ENCODE measurements at regions not wholly inside any gene's neighbourhood (a gene's known extent, or its start where the extent isn't known, plus 50 kb on each side); places are given as distances from the start of the nearest gene placed in this dataset.
A peak's percentile ranks its signal among the peaks of the same experiment; 100 is the strongest.

- no peak overlapping the region for H3K27ac ChIP-seq (ENCODE audit: low read depth, low read length, poor library complexity, severe bottlenecking)
- H3K4me1 ChIP-seq (ENCODE audit: insufficient read depth, low read length, poor library complexity, severe bottlenecking): no peaks in the 10 kb centered on the region
- H3K9me2 ChIP-seq (ENCODE audit: insufficient read depth, low read length): no peaks in the 10 kb centered on the region
- BruUV-seq (replicated peaks): no TSS peak
- H3K4me3 ChIP-seq (ENCODE audit: low read depth, low read length, poor library complexity, severe bottlenecking): no peak overlapping the region
- TF ChIP-seq CTCF (conservative IDR thresholded peaks at IDR 0.05; ENCODE audit: low read length): no peak
- no peak for TF ChIP-seq EZH2phosphoT487 (IDR thresholded peaks at IDR 0.05; ENCODE audit: borderline replicate concordance, low read depth, low read length)
- H3K9me3 ChIP-seq (ENCODE audit: low read length): no peaks in the 10 kb centered on the region
- no peaks in the 10 kb centered on the region for H3K79me2 ChIP-seq (ENCODE audit: insufficient read depth, low read depth, low read length)
- CTCF ChIA-PET (ENCODE audit: unreplicated experiment): no interaction called here
- POLR2A ChIA-PET: no interaction called here
- no peaks in the 10 kb centered on the region for H4K20me1 ChIP-seq (ENCODE audit: insufficient read depth, low read length)
- no peaks in the 10 kb centered on the region for H3K36me3 ChIP-seq (ENCODE audit: insufficient read depth, low read length)
- H2AFZ ChIP-seq (ENCODE audit: low read length): no peak overlapping the region
- no peak overlapping the region for H3K4me2 ChIP-seq (ENCODE audit: low read length)
- peak; percentile 4 for DNase-seq (ENCODE audit: low spot score)
- intact Hi-C loops (cut with micrococcal nuclease; ENCODE audit: unreplicated experiment): no loop called here
These were observed 301.3 kb upstream of the ADCY2 start for GRCh38 chr5:7094626-7095025.

DNA sequence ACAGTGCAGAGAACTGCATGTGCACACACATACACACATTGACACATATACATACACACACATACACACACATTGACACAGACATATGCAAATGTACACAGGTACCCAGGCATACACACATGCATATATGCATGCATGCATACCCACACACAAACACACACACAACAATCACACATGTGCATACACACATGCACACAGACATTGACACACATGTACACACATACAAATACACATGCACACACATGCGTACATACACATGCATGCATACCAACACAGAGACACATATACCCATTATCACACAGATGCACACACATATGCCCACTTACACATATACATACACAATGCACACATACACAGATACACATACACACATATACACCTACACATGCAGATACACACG lies 299.6 kb upstream of the ADCY2 start:
- POLR2A ChIA-PET: no interaction called here
- CTCF ChIA-PET (ENCODE audit: unreplicated experiment): no interaction called here

GRCh38 chr5:7105358-7105757 lies 290.6 kb upstream of the ADCY2 start:
- POLR2A ChIA-PET: no interaction called here
- no peaks in the 10 kb centered on the region for H3K4me1 ChIP-seq (ENCODE audit: insufficient read depth, low read length, poor library complexity, severe bottlenecking)
- BruUV-seq (replicated peaks): no TSS peak
- H4K20me1 ChIP-seq (ENCODE audit: insufficient read depth, low read length): no peaks in the 10 kb centered on the region
- no peak overlapping the region for H3K4me3 ChIP-seq (ENCODE audit: low read depth, low read length, poor library complexity, severe bottlenecking)
- H3K4me2 ChIP-seq (ENCODE audit: low read length): no peak overlapping the region
- no peak overlapping the region for H2AFZ ChIP-seq (ENCODE audit: low read length)
- no peaks in the 10 kb centered on the region for H3K9me3 ChIP-seq (ENCODE audit: low read length)
- no peak overlapping the region for H3K27ac ChIP-seq (ENCODE audit: low read depth, low read length, poor library complexity, severe bottlenecking)
- DNase-seq (ENCODE audit: low spot score): no peak
- intact Hi-C loops (cut with micrococcal nuclease; ENCODE audit: unreplicated experiment): no loop called here
- no peaks in the 10 kb centered on the region for H3K9me2 ChIP-seq (ENCODE audit: insufficient read depth, low read length)
- no peaks in the 10 kb centered on the region for H3K79me2 ChIP-seq (ENCODE audit: insufficient read depth, low read depth, low read length)
- TF ChIP-seq CTCF (conservative IDR thresholded peaks at IDR 0.05; ENCODE audit: low read length) (no peak), EZH2phosphoT487 (IDR thresholded peaks at IDR 0.05; ENCODE audit: borderline replicate concordance, low read depth, low read length) (no peak)
- no peaks in the 10 kb centered on the region for H3K36me3 ChIP-seq (ENCODE audit: insufficient read depth, low read length)
- CTCF ChIA-PET (ENCODE audit: unreplicated experiment): no interaction called here

More for the DNA sequence above, 299.6 kb upstream of the ADCY2 start:
- Histone ChIP-seq H2AFZ (ENCODE audit: low read length) (no peak overlapping the region), H3K36me3 (ENCODE audit: insufficient read depth, low read length) (no peaks in the 10 kb centered on the region), H3K4me3 (ENCODE audit: low read depth, low read length, poor library complexity, severe bottlenecking) (no peak overlapping the region), H4K20me1 (ENCODE audit: insufficient read depth, low read length) (no peaks in the 10 kb centered on the region), H3K27ac (ENCODE audit: low read depth, low read length, poor library complexity, severe bottlenecking) (no peak overlapping the region), H3K4me2 (ENCODE audit: low read length) (no peak overlapping the region), H3K79me2 (ENCODE audit: insufficient read depth, low read depth, low read length) (no peaks in the 10 kb centered on the region), H3K4me1 (ENCODE audit: insufficient read depth, low read length, poor library complexity, severe bottlenecking) (no peaks in the 10 kb centered on the region), H3K9me2 (ENCODE audit: insufficient read depth, low read length) (no peaks in the 10 kb centered on the region), H3K9me3 (ENCODE audit: low read length) (no peaks in the 10 kb centered on the region)
- intact Hi-C loops (cut with micrococcal nuclease; ENCODE audit: unreplicated experiment): no loop called here
- DNase-seq (ENCODE audit: low spot score): no peak
- no TSS peak for BruUV-seq (replicated peaks)
- TF ChIP-seq EZH2phosphoT487 (IDR thresholded peaks at IDR 0.05; ENCODE audit: borderline replicate concordance, low read depth, low read length): no peak
- TF ChIP-seq CTCF (conservative IDR thresholded peaks at IDR 0.05; ENCODE audit: low read length): no peak
